SK-N-SH treated with all-trans-retinoic acid at 6 μM for 48 hours (cell line): ENCODE measurements at regions not wholly inside any gene's neighbourhood (a gene's known extent, or its start where the extent isn't known, plus 50 kb on each side); places are given as distances from the start of the nearest gene placed in this dataset.

Source experiments
- CREB5 ChIP-seq: fragments of 250-450 bp; sonication (Bioruptor Pico); IDR thresholded peaks from 2 replicates; pipeline ENCODE4 v1.5.1; 2020; ENCODE audit warnings: low read depth, mild to moderate bottlenecking, moderate library complexity
- ISL1 ChIP-seq: fragments of 250-450 bp; sonication (Bioruptor Pico); IDR thresholded peaks from 2 replicates; pipeline ENCODE4 v2.1.2; 2022; ENCODE audit warnings: mild to moderate bottlenecking, moderate library complexity
- POU6F1 ChIP-seq: fragments of 250-450 bp; sonication (Bioruptor Pico); IDR thresholded peaks from 2 replicates; pipeline ENCODE4 v1.8.0; 2021; ENCODE audit warnings: low read depth, mild to moderate bottlenecking, moderate library complexity, borderline replicate concordance
- PPARA ChIP-seq: fragments of 250-450 bp; sonication (Bioruptor Pico); IDR thresholded peaks from 2 replicates; pipeline ENCODE4 v1.5.0; 2020; ENCODE audit warnings: mild to moderate bottlenecking, borderline replicate concordance
- RARB ChIP-seq: fragments of 250-450 bp; sonication (Bioruptor Pico); IDR thresholded peaks from 2 replicates; pipeline ENCODE4 v1.8.0; 2021; ENCODE audit warnings: mild to moderate bottlenecking, moderate library complexity
- TSHZ2 ChIP-seq: fragments of 250-450 bp; sonication (Bioruptor Pico); IDR thresholded peaks from 2 replicates; pipeline ENCODE4 v1.5.0; 2020; ENCODE audit warnings: mild to moderate bottlenecking, moderate library complexity
- ZC3H10 ChIP-seq: fragments of 250-450 bp; sonication (Bioruptor Pico); IDR thresholded peaks from 2 replicates; pipeline ENCODE4 v1.5.1; 2021; ENCODE audit warnings: mild to moderate bottlenecking, moderate library complexity
- ZFP30 ChIP-seq: fragments of 450-650 bp; formaldehyde crosslinking; IDR thresholded peaks from 2 replicates; pipeline ENCODE4 v1.5.0; 2022; ENCODE audit warnings: mild to moderate bottlenecking, moderate library complexity
- ZNF70 ChIP-seq: fragments of 450-650 bp; formaldehyde crosslinking; IDR thresholded peaks from 2 replicates; pipeline ENCODE4 v1.5.0; 2020; ENCODE audit warnings: mild to moderate bottlenecking, moderate library complexity
- TF ChIP-seq, protein P1 (sequence below): fragments of 250-450 bp; sonication (Bioruptor Pico); IDR thresholded peaks from 2 replicates; pipeline ENCODE4 v1.8.0; 2020; ENCODE audit warnings: mild to moderate bottlenecking, moderate library complexity, borderline replicate concordance
- TF ChIP-seq, protein P2 (sequence below): fragments of 250-450 bp; sonication (Bioruptor Pico); IDR thresholded peaks from 2 replicates; pipeline ENCODE4 v1.5.1; 2021; ENCODE audit warnings: mild to moderate bottlenecking, moderate library complexity

DNA sequence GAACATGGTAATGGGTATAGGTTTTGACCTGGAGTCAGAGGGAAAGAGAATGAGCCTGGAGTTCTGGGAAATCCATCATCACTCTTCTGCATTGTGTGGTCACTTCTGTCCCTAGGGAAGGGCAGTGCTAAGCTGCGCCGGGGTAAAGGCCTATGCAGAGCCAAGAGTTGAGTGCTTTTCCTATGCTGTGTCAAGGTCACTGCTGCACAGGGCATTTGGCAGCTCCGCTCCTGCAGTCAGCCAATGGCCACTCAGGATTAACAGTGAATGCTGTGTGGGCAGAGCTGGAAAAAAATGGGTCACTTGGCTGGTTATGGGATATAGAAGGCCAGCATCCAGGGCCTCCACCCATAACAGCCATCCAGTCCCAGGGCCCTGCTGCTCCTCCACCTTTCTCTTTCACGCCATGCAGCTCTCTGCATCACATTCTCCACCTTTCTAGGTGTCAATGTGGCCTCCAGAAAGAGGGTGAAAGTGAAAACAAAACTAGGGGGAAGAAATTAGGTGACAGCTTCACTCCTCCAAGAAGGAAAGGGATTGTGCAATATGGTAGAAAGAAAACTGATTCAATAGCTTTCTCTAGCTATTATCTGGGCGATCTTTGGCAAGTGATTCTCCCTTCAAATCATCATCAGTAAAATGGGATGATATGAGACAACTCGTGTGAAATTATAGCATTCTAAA, 279.3 kb upstream of the ANKRD55 start:
- TF ChIP-seq CREB5 (CRISPR knock-in tag) (no peak), ZNF70 (no peak), ZC3H10 (no peak), POU6F1 (CRISPR knock-in tag) (no peak), TSHZ2 (CRISPR knock-in tag) (no peak), PPARA (CRISPR knock-in tag) (no peak), RARB (CRISPR knock-in tag) (no peak), ISL1 (CRISPR knock-in tag) (no peak), ZFP30 (no peak)
- TF ChIP-seq, protein P1, sequence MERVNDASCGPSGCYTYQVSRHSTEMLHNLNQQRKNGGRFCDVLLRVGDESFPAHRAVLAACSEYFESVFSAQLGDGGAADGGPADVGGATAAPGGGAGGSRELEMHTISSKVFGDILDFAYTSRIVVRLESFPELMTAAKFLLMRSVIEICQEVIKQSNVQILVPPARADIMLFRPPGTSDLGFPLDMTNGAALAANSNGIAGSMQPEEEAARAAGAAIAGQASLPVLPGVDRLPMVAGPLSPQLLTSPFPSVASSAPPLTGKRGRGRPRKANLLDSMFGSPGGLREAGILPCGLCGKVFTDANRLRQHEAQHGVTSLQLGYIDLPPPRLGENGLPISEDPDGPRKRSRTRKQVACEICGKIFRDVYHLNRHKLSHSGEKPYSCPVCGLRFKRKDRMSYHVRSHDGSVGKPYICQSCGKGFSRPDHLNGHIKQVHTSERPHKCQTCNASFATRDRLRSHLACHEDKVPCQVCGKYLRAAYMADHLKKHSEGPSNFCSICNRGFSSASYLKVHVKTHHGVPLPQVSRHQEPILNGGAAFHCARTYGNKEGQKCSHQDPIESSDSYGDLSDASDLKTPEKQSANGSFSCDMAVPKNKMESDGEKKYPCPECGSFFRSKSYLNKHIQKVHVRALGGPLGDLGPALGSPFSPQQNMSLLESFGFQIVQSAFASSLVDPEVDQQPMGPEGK (CRISPR knock-in tag) = no peak
- TF ChIP-seq, protein P2, sequence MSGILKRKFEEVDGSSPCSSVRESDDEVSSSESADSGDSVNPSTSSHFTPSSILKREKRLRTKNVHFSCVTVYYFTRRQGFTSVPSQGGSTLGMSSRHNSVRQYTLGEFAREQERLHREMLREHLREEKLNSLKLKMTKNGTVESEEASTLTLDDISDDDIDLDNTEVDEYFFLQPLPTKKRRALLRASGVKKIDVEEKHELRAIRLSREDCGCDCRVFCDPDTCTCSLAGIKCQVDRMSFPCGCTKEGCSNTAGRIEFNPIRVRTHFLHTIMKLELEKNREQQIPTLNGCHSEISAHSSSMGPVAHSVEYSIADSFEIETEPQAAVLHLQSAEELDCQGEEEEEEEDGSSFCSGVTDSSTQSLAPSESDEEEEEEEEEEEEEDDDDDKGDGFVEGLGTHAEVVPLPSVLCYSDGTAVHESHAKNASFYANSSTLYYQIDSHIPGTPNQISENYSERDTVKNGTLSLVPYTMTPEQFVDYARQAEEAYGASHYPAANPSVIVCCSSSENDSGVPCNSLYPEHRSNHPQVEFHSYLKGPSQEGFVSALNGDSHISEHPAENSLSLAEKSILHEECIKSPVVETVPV (CRISPR knock-in tag) = no peak
